ENCODE measurements at regions not wholly inside any gene's neighbourhood (a gene's known extent, or its start where the extent isn't known, plus 50 kb on each side); places are given as distances from the start of the nearest gene placed in this dataset.
"Not testable (repeated sequence)": the region's sequence is repeated elsewhere in the genome, so short reads cannot be mapped to it uniquely, and the experiment has no call there.

DNA sequence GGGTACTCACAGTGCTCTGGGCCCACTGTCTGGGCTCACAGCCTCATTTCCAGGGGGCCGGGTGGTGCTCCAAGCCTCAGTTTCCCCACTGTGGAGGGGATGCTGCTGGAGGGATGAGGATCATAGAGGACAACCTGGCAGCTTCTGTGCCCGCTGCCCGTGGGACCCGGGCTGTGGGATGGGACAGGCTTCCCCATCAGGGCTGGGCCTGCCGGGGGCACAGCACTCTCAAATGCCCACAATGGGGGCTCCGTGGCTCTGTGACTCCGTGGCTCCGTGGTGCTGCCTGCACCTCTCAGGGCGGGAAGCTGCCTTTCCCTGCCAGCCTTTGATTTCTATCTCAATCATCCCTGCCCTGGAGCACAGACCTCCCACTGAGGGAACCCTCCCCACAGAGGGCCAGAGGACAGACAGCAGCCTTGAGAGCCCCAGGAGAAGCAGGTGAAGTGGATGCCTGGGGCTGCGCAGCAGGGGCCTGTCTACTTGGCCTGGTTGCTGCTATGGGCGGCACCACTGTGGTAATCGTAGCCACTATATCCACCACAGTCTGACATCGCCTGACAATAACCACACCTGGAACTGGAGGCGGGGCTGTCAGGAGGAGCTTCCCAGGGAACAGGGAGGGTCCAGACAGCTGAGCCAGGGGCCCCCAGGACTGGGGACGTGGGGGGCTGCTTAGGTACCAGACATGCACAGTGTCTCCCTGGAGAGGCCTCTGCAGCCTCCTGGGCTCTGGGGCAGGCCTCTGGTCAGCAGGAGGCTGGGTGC, 375.9 kb downstream of the TMEM121 start:
- DNase-seq (ENCODE audit: low read depth) (no peak), FAIRE-seq (no peak)
- H3K27ac ChIP-seq (ENCODE audit: low read depth, low read length), result no peak overlapping the region
- Mint-ChIP-seq H3K36me3 (ENCODE audit: low read depth, unreplicated experiment) (no peaks in the 10 kb centered on the region), H3K4me1 (ENCODE audit: low read depth, unreplicated experiment) (no peaks in the 10 kb centered on the region), H3K27me3 (ENCODE audit: low read depth, unreplicated experiment) (no peaks in the 10 kb centered on the region), H3K4me3 (ENCODE audit: unreplicated experiment) (no peak overlapping the region), H3K27ac (ENCODE audit: unreplicated experiment) (no peak overlapping the region), H3K9me3 (ENCODE audit: unreplicated experiment) (peaks cover 18% of the 10 kb centered on the region)
- no peaks in the 10 kb centered on the region for H3K27me3 ChIP-seq (ENCODE audit: insufficient read depth, low read length)
- no peak overlapping the region for H3K4me2 ChIP-seq (ENCODE audit: low read length)
- H2AFZ ChIP-seq (ENCODE audit: low read depth, low read length), result no peak overlapping the region
- no peaks in the 10 kb centered on the region for H3K79me2 ChIP-seq (ENCODE audit: insufficient read depth, low read length)
- TF ChIP-seq EZH2 (IDR thresholded peaks at IDR 0.05; ENCODE audit: insufficient read depth, low read length), result no peak
- TF ChIP-seq, protein P1, sequence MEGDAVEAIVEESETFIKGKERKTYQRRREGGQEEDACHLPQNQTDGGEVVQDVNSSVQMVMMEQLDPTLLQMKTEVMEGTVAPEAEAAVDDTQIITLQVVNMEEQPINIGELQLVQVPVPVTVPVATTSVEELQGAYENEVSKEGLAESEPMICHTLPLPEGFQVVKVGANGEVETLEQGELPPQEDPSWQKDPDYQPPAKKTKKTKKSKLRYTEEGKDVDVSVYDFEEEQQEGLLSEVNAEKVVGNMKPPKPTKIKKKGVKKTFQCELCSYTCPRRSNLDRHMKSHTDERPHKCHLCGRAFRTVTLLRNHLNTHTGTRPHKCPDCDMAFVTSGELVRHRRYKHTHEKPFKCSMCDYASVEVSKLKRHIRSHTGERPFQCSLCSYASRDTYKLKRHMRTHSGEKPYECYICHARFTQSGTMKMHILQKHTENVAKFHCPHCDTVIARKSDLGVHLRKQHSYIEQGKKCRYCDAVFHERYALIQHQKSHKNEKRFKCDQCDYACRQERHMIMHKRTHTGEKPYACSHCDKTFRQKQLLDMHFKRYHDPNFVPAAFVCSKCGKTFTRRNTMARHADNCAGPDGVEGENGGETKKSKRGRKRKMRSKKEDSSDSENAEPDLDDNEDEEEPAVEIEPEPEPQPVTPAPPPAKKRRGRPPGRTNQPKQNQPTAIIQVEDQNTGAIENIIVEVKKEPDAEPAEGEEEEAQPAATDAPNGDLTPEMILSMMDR (IDR thresholded peaks at IDR 0.05; ENCODE audit: insufficient read depth, low read depth, low read length), result no peak
- H4K20me1 ChIP-seq (ENCODE audit: insufficient read depth, low read length), result no peaks in the 10 kb centered on the region
- no peaks in the 10 kb centered on the region for H3K36me3 ChIP-seq (ENCODE audit: insufficient read depth, low read length)
- H3K4me1 ChIP-seq (ENCODE audit: insufficient read depth, low read length), result no peaks in the 10 kb centered on the region
- H3K4me3 ChIP-seq (ENCODE audit: insufficient read depth, low read depth, low read length), result no peak overlapping the region
- peaks cover 20% of the 10 kb centered on the region for H3K9me3 ChIP-seq (ENCODE audit: insufficient read depth, low read depth, low read length)
- H3K9ac ChIP-seq (ENCODE audit: low read length), result no peak overlapping the region

DNA sequence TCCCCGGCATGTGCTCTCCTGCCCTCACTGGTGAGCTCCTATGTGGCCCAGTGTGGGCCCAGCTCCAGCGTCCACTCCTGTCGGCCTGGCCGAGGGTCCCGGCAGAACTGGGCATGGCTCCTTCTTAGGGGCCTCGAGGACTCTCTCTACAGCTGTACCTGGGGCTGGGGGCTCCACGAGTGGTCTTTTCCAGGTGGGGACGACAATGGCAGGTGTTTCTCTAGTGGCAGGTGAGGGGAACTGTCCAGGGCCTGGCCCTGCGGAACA, 376.4 kb downstream of the TMEM121 start:
- FAIRE-seq; H3K36me3 Mint-ChIP-seq (ENCODE audit: low read depth, unreplicated experiment); H3K4me3 Mint-ChIP-seq (ENCODE audit: unreplicated experiment); H3K27me3 ChIP-seq (ENCODE audit: insufficient read depth, low read length); H3K36me3 ChIP-seq (ENCODE audit: insufficient read depth, low read length); H3K79me2 ChIP-seq (ENCODE audit: insufficient read depth, low read length); H3K4me1 Mint-ChIP-seq (ENCODE audit: low read depth, unreplicated experiment); DNase-seq (ENCODE audit: low read depth); H3K9ac ChIP-seq (ENCODE audit: low read length); H3K27ac ChIP-seq (ENCODE audit: low read depth, low read length); H3K27me3 Mint-ChIP-seq (ENCODE audit: low read depth, unreplicated experiment); H4K20me1 ChIP-seq (ENCODE audit: insufficient read depth, low read length); H3K27ac Mint-ChIP-seq (ENCODE audit: unreplicated experiment); H2AFZ ChIP-seq (ENCODE audit: low read depth, low read length); H3K4me3 ChIP-seq (ENCODE audit: insufficient read depth, low read depth, low read length); H3K4me1 ChIP-seq (ENCODE audit: insufficient read depth, low read length); H3K4me2 ChIP-seq (ENCODE audit: low read length): not testable (repeated sequence)
- H3K9me3 ChIP-seq (ENCODE audit: insufficient read depth, low read depth, low read length), result peaks cover 20% of the 10 kb centered on the region
- H3K9me3 Mint-ChIP-seq (ENCODE audit: unreplicated experiment), result peaks cover 20% of the 10 kb centered on the region

DNA sequence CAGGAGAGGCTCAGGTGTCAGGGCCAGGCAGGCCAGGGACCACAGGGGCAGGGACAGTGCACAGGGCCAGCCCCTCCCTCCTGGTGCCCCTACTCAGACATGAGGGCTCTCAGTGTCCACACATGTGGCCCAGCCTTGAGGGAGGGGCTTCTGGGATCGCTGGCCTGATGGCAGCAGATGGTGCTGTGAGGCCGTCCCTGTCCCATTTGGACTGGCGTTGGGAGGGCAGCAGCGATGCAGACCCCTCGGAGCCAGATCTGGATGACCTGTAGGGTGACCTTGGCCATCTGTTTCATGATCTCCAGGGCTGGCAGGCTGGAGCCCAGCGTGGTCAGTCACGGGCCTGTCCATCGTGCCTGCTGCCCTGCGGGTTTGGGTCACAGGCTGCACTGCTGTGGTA, 377.6 kb downstream of the TMEM121 start:
- H2AFZ ChIP-seq (ENCODE audit: low read depth, low read length), result no peak overlapping the region
- no peak overlapping the region for H3K9ac ChIP-seq (ENCODE audit: low read length)
- no peaks in the 10 kb centered on the region for H3K4me1 Mint-ChIP-seq (ENCODE audit: low read depth, unreplicated experiment)
- H3K4me3 ChIP-seq (ENCODE audit: insufficient read depth, low read depth, low read length), result no peak overlapping the region
- no peak overlapping the region for H3K4me3 Mint-ChIP-seq (ENCODE audit: unreplicated experiment)
- no peaks in the 10 kb centered on the region for H3K36me3 ChIP-seq (ENCODE audit: insufficient read depth, low read length)
- no peak overlapping the region for H3K4me2 ChIP-seq (ENCODE audit: low read length)
- H3K27ac Mint-ChIP-seq (ENCODE audit: unreplicated experiment), result no peak overlapping the region
- H3K9me3 ChIP-seq (ENCODE audit: insufficient read depth, low read depth, low read length), result peaks cover 20% of the 10 kb centered on the region
- TF ChIP-seq EZH2 (IDR thresholded peaks at IDR 0.05; ENCODE audit: insufficient read depth, low read length), result no peak
- TF ChIP-seq, protein P1 (IDR thresholded peaks at IDR 0.05; ENCODE audit: insufficient read depth, low read depth, low read length), result no peak
- H3K27me3 Mint-ChIP-seq (ENCODE audit: low read depth, unreplicated experiment), result no peaks in the 10 kb centered on the region
- no peaks in the 10 kb centered on the region for H3K36me3 Mint-ChIP-seq (ENCODE audit: low read depth, unreplicated experiment)
- H4K20me1 ChIP-seq (ENCODE audit: insufficient read depth, low read length), result no peaks in the 10 kb centered on the region
- no peaks in the 10 kb centered on the region for H3K79me2 ChIP-seq (ENCODE audit: insufficient read depth, low read length)
- DNase-seq (ENCODE audit: low read depth), result no peak
- no peaks in the 10 kb centered on the region for H3K4me1 ChIP-seq (ENCODE audit: insufficient read depth, low read length)
- no peak overlapping the region for H3K27ac ChIP-seq (ENCODE audit: low read depth, low read length)
- H3K27me3 ChIP-seq (ENCODE audit: insufficient read depth, low read length), result no peaks in the 10 kb centered on the region
- no peak for FAIRE-seq
- H3K9me3 Mint-ChIP-seq (ENCODE audit: unreplicated experiment), result peaks cover 21% of the 10 kb centered on the region
